ENCODE measurements at regions not wholly inside any gene's neighbourhood (a gene's known extent, or its start where the extent isn't known, plus 50 kb on each side); places are given as distances from the start of the nearest gene placed in this dataset.
"Not testable (repeated sequence)": the region's sequence is repeated elsewhere in the genome, so short reads cannot be mapped to it uniquely, and the experiment has no call there.

DNA sequence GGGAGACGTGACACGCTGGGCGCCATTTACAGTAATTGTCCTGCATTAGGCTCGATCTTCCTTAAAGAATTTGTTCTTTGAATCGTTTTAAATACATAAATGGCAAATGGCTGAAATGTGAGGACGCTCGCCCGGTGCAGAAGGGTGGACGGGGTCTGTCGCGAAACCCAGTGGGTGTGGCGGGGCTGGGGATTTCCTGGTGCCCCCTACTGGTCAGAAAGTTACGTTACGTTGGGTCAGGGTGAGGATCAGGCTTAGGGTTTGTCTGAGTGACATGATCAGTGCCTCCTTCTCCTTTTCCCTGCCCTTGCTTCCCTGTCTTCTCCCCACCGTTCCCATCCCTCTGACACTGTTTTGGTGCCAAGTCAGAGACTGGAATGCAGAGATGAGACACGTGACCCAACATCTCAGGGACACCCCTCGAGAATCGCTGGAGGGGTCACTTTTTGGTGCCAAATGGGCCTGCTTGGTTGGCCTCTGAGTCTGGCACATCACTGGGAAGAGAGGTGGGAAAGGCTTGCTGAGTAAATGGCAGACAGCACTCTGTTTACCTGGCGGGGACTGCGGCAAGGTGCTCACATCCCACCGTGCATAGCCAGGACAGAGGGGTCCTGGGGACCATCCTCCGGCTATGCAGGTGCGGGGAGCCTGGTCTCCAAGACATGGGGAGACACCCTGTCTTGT, 1107.6 kb downstream of the BRD1 start:
- in situ Hi-C loops (cut with HindIII; ENCODE audit: low sequenced_read_pairs), result no loop called here
- no peak for DNase-seq (ENCODE audit: low read depth)
- TF ChIP-seq, protein P1, sequence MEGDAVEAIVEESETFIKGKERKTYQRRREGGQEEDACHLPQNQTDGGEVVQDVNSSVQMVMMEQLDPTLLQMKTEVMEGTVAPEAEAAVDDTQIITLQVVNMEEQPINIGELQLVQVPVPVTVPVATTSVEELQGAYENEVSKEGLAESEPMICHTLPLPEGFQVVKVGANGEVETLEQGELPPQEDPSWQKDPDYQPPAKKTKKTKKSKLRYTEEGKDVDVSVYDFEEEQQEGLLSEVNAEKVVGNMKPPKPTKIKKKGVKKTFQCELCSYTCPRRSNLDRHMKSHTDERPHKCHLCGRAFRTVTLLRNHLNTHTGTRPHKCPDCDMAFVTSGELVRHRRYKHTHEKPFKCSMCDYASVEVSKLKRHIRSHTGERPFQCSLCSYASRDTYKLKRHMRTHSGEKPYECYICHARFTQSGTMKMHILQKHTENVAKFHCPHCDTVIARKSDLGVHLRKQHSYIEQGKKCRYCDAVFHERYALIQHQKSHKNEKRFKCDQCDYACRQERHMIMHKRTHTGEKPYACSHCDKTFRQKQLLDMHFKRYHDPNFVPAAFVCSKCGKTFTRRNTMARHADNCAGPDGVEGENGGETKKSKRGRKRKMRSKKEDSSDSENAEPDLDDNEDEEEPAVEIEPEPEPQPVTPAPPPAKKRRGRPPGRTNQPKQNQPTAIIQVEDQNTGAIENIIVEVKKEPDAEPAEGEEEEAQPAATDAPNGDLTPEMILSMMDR (IDR thresholded peaks at IDR 0.05; ENCODE audit: low read depth, low read length, missing control alignments), result no peak

DNA sequence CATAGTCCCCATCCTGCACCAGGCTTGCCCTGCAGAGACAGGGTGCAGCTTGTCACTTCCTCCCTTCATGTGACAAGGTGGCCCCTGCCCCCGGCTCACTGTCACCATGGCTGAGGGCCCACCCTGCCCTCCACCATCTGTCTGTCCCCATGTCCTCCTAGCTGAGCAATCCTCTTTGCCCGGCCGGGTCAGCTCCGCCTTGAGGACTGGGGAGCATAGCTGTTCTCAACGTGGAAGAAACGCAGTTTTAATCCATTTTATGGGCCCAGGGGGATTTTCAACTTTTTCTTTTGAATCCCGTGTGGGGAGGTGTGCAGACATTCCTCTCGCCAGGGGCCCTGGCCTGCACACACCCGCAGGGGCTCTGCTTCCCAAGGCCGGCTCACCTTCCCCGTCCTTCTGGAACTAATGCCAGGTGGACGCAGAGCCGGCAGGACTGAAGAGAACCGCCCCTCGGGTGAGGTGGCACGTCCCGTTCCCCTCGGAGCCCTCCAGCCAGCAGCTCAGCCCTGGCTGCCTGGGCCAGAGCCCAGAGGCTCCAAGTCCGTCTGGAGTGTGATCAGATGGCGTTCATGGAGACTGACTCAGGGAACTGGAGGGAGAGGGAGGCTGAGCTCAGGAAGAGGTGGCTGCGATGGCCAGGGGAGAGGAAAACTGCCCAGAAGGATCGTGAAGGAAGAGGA, 1108.7 kb downstream of the BRD1 start:
- H3K4me3 ChIP-seq (ENCODE audit: low read depth, low read length), result no peak overlapping the region
- in situ Hi-C loops (cut with HindIII; ENCODE audit: low sequenced_read_pairs), result no loop called here
- TF ChIP-seq, protein P1 (IDR thresholded peaks at IDR 0.05; ENCODE audit: low read depth, low read length, missing control alignments), result no peak
- DNase-seq (ENCODE audit: low read depth), result no peak

More for the DNA sequence above, 1107.6 kb downstream of the BRD1 start:
- H3K4me3 ChIP-seq (ENCODE audit: low read depth, low read length), result no peak overlapping the region

DNA sequence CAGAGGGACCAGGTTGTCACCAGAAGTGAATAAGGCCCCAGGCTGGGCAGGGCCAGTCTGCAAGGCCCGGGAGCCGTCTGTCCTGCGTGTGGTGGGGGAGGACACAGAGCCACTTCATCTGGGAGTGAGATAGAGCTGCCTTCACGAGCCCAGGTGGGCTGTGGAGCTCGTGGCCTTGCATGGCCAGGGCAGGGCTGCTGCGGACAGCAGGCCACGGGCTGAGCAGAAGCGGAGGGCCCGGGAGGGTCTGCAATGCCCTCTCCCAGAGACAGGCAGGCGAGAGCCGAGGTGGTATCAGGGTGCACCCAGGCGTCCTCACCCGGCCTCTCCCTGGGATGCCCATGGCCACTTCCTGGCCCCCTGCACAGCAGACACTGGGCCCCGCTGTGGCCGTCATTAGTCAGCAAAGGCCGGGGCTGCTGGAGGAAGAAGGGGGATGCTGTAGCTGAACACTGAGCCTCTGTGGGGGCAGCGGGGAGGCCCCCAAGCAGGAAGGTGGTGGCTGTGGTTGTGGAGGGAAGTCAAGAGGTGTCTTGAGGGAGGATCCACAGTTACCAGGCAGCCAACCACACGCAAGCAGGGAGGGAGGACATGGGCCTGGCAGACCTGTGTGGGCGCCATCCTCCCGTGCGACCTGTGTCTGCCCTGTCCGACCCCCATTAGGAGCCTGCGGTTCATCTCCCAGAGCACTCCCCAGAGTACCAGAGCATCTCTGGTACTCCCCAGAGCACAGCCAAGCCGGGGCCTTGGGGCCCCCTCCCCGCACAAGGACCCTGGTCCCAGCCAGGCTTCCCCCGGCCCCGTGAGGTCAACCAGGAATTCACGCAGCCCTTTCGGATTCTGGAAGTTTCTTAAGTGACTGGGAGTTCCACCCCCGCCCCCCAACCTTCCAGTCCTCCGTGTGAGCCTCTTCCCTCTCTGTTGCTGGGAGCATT, 1109.5 kb downstream of the BRD1 start:
- in situ Hi-C loops (cut with HindIII; ENCODE audit: low sequenced_read_pairs), result no loop called here
- TF ChIP-seq, protein P1 (IDR thresholded peaks at IDR 0.05; ENCODE audit: low read depth, low read length, missing control alignments), result no peak
- DNase-seq (ENCODE audit: low read depth), result no peak
- no peak overlapping the region for H3K4me3 ChIP-seq (ENCODE audit: low read depth, low read length)

DNA sequence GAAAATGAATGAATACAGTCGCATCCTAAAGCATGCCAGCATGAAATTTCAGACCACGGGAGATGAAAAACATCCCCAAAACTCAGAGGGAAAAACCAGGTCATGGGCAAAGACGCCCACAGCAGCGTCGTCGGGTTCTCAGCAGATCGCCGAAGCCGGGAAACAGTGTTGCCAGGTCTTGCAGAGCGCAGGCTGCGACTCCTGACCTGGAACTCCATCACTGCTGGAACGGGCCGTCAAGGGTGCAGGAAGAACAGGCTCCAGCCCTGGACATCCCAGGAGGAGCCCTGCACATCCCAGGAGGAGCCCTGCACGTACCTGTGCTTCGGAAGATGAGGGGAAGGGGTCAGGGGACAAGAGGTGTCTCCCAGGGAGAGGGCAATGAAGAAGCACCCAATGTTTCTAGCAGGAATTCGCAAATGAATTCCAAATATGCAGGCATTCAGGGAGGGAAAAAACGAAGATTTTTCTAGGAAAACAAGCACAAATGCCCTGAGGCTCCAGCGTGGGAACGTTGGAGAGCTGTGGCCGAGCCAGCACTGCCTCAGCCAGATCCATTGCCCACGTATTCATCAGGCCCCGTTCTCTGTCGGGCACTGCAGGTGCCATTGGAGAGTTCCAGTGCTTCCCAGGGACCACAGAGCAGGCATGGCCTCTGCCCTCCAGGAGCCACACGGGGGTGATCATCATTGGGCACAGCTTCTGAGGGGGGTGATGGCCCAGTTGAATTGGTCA, 1110.4 kb downstream of the BRD1 start:
- TF ChIP-seq, protein P1 (IDR thresholded peaks at IDR 0.05; ENCODE audit: low read depth, low read length, missing control alignments), result no peak
- no peak overlapping the region for H3K4me3 ChIP-seq (ENCODE audit: low read depth, low read length)
- no peak for DNase-seq (ENCODE audit: low read depth)
- in situ Hi-C loops (cut with HindIII; ENCODE audit: low sequenced_read_pairs), result no loop called here

DNA sequence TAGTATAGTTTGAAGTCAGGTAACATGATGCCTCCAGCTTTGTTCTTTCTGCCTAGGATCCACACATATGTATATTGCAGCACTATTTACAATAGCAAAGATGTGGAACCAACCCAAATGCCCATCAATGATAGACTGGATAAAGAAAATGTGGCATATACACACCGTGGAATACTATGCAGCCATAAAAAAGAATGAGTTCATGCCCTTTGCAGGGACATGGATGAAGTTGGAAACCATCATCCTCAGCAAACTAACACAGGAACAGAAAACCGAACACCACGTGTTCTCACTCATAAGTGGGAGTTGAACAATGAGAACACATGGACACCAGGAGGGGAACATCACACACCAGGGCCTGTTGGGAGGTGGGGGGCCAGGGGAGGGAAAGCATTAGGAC, 1111.5 kb downstream of the BRD1 start:
- DNase-seq (ENCODE audit: low read depth); H3K4me3 ChIP-seq (ENCODE audit: low read depth, low read length); in situ Hi-C loops (cut with HindIII; ENCODE audit: low sequenced_read_pairs): not testable (repeated sequence)

DNA sequence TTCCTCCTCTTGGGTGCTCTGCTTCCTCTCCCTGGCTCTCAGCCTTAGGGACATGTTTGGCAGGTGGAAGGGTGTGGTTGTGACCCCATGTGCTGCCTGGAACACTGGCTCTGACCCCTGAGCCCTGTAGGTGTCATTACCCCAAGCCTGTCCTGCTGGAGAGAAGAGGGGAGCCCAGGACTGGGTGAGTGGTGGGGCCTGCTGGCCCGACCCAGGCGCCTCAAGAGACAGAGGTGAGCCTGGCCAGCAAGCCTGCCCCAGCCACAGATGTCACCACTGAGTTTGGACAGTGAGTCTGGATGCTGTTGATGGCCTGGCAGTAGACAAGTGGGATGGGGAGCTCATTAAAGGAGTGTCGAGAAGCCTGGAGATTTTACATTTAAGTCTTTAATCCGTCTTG, 1112.2 kb downstream of the BRD1 start:
- TF ChIP-seq, protein P1 (IDR thresholded peaks at IDR 0.05; ENCODE audit: low read depth, low read length, missing control alignments), result no peak
- in situ Hi-C loops (cut with HindIII; ENCODE audit: low sequenced_read_pairs), result no loop called here
- no peak for DNase-seq (ENCODE audit: low read depth)
- H3K4me3 ChIP-seq (ENCODE audit: low read depth, low read length), result no peak overlapping the region
